ENCODE measurements at regions not wholly inside any gene's neighbourhood (a gene's known extent, or its start where the extent isn't known, plus 50 kb on each side); places are given as distances from the start of the nearest gene placed in this dataset.
"Not testable (repeated sequence)": the region's sequence is repeated elsewhere in the genome, so short reads cannot be mapped to it uniquely, and the experiment has no call there.

DNA sequence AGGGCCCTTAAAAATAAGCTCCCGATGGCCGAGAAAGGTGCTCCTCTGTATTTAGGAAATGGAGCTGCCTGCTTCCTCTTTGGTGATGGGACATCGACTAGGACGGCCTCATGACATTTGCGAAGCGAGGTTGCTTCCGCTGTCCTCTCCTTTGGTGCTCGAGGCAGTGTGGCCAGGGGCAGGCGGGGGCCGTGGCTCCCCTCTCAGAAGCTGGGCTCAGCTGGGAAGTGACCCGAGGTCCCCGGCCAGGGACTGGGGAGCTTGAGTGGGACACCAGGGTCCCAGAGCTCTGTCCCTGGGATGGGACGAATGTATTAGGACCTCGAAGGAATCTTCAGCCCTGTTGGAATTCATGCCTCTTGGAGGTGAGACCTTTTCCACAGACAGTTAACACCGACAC is 151.1 kb downstream of the CTTN start:
- no peak for DNase-seq (ENCODE audit: low spot score)

DNA sequence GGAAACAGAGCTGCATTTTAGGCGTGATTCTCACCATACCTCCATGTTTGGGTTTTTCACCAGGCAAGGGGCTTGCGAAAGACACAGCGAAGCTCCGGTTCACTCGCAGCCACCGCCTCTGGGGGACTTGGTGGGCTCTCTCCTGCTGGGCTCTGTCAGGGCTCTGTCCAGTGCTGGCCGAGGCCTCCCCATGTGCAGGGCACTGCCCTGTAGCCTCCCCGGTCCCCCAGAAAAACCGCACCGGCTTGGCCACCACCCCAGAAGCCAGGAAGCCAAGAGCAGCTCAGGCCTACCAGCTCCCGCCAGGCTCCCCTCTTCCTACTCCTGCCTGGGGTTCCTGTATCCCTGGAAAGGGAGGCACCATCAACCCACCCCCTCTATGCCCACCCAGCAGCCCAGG is 151.5 kb downstream of the CTTN start:
- DNase-seq (ENCODE audit: low spot score): no peak

DNA sequence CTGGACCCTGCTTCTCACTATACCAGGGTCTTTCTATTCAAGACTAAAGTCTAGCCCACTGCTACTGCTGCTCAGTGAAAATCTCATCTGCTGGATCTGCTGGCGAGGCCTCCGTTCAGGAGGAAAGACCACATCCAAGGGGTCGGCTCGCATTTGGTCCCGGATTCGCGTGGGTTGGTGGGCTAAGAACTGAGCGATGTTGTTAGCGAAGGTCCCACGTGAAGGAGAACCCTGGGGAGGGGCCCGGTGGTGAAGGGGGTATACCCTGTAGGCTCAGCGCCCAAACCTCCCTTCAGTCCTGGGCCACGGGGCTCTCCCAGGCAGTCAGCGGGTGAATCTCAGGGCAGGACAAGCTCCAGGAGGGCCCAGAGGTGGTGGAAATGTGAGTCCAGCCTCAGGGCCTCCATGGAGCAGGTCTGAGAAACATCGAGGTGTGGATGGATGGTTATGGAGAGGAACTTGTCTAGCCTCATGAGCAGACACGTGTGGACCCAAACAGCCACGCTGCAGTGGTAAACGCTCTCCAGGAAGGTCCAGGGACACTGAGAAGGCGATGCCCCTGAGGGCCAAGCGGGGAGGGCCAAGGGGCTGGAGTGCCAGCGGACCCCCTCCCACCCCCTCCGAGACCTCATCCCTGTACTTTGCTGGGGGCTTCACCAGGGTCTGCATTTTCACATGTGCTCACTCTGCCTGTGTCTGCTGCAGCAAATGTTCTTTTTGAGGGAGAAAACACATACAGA is 152.3 kb downstream of the CTTN start:
- no peak for DNase-seq (ENCODE audit: low spot score)

DNA sequence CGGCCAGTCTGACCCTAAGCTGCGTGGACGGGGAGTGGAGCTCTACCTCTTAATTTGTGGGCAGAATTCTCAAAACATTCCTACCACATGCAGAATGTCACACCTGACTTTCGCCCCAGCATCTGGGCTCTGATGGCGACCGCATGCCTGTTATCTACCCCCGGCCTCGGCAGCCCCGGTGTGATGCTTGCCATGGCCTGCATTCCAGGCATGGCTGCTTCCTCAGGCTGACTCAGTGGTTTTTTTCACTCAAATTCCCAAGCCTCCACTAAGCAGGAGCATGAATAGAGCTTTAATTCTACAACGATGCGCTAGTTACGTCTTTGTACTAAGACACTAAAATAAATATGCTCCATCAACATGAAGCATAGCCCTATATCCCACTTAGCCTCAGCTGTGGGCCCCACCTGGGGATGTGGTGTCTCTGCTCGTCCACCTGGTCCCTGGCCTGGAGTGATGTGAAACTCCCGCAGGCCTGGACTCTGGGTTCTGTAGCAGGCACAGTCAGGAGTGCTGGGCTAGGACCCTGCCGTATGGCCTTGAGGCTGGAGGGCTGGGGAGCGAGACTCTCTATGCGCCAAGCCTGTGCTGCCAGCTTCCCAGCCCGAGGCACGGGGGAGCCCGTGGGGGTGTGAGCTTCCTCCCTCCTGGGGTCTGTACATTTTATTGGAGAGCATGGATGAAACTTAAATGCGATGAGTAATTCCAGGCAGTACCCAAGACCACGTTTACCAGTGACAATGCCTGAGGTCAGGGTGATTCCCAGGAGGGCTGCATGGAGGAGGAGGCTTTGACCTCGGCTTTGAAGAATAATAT is 153.2 kb downstream of the CTTN start:
- no peak for DNase-seq (ENCODE audit: low spot score)

DNA sequence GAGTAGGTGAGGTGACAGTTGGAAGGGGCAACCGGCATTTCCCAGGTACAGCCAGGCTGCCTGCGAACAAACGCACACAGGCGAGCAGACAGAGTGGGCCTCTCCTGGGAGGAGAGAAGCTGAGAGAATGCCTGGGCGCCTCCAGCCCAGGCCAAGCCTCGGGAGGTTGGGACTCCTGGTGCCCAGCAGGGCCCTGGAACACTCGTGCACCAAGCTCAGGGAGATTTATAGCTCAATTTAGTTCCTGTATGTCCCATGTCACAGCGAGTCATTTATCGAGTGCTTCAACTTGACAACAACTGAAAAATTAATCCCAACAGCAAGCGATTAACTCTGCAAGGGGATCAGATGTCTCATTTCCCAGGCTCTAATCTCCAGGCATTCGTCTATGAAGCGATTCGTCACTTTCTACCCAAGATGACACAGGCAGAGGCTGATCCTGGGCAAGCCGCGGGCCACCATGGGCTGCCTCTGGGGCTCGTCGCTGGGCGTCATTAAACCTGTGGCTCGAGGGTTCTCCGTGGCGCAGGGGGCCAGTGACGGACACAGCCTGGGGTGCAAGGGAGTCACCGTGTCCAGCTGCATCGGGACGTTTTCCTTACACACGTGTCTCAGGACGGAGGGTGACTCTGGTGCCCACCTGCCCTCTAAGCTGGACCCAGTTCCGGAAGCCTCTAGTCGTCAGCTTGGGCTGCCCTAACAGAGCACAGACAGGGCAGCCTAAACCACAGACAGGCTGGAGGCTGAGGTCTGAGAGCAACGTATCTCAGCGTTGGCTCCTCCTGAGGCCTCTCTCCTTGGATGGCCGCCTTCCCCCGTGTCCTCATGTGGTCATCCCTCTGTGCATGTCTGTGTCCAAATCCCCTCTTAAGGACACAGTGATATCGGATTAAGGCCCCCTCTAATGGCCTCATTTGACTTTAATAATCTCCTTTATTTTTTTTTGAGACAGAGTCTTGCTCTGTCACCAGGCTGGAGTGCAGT is 154.1 kb downstream of the CTTN start:
- DNase-seq (ENCODE audit: low spot score): no peak

DNA sequence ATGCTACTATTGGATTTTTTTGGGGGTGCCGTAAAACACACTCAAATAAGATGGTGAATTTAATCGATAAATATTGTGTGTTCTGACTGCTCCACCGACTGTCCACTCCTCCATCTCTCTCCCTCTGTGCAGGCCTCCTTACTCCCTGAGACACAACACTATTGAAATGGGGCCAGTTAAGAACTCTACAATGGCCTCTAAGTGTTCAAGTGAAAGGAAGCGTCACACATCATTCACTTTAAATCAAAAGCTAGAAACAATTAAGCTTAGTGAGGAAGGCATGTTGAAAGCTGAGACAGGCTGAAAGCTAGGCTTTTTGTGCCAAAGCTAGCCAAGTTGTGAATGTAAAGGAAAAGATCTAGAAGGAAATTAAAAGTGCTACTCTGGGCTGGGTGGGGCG is 156.7 kb downstream of the CTTN start:
- DNase-seq (ENCODE audit: low spot score): no peak

DNA sequence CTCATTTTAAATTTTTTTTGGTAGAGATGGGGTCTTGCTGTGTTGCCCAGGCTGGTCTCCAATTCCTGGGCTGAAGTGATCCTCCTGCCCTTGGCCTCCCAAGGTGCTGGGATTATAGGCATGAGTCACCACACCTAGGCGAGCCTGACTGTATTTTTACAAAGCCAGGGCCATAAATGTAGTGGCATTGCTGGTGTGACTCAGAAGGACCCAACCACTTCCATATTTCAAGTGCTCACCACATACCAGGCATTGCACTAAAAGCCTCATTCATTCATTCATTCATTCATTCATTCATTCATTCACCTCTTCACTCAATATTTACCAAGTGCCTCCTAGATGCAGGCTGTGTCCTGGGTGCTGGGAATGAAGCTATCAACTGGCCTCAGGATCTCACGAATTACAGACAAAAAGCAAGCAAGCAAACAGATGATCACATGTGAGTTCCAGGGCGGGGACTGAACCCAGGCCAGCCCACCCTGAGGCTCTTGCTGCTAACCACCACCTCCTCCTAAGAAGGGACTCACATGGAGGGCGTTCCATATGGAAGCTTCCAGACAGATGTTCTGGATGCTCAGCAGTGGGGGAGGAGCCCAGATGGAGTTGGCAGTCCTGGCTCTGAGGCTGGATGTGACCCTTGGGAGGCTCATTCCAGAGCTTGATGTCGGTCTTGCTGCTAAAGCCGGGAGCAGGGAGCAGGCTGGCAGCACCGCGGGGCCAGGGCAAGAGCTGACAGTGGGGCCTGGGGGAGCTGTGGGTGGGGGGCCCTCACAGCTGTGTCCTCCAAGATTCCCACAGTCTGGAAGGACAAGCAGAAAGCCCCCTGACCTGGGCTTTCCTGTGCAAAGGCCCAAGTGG is 158.8 kb downstream of the CTTN start:
- DNase-seq (ENCODE audit: low spot score): no peak

DNA sequence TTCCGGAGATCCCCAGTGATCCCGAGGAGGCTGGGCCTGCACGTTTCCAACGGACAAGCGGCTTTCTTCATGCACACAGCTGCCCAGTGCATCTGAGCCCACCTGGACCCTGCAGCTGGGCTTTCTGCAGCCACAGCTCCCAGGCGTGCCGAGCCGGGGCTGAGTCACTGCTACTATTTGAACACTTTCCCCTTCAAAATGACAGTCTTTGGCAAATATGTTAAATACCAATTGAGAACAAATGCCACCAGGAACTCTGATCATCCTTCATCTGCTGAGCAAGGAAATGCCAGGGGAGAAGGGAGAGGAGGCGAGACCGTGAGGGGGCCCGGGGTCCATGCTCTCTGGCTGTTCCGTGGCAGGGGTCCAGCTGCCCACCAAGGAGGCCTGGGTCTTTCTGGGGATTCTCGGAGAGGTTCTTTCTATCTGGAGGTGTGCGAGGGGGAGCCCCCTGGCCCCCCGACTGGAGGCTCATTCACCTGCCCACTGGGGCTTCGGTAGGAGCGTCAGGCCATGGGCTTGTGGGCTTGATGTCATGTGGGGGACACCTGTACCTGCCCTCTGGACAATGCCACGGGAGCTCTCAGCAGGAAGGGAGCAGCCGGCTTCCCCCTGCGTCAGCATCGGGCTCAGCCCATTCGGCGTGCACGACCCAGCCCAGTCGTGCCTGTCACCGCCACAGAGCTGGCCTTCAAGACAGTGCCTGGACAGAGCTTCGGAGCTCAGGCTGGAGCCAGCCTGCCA is 159.6 kb downstream of the CTTN start:
- no peak for DNase-seq (ENCODE audit: low spot score)

DNA sequence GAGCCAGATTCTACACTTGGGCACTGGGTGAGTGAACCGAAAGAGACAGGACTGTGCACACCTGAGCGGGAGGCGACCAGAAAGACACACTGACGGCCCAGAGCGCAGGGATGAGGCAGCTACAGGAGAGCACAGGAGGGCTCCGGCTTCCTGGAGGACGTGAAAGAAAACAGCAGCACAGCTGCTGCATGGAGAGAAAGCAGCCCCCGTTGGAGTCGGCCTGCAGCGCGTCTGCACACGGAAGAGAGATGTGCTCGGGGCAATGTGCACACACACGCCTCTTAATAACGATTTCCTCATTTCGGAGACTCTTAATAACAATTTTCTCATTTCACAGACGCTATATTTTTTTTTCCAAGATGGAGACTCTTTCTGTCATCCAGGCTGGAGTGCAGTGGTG is 160.4 kb downstream of the CTTN start:
- no peak for DNase-seq (ENCODE audit: low spot score)

DNA sequence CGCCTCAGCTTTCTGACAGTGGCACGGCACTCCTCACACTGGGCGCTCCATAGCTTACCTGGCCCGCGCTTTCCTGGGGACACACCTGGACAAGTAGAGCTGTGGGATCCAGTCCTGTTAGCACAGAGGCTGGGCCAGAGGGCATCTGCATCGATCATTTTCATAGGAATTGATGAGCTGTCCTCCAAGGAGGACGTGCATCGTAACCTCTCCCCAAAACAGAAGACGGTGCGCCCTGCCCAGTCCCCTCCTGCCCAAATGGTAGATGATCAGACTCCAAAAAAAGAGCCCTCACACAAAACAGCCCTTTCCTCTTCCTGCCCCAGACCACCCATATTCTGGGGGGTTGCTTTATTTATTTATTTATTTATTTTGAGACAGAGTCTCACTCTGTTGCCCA is 161.2 kb downstream of the CTTN start:
- no peak for DNase-seq (ENCODE audit: low spot score)

DNA sequence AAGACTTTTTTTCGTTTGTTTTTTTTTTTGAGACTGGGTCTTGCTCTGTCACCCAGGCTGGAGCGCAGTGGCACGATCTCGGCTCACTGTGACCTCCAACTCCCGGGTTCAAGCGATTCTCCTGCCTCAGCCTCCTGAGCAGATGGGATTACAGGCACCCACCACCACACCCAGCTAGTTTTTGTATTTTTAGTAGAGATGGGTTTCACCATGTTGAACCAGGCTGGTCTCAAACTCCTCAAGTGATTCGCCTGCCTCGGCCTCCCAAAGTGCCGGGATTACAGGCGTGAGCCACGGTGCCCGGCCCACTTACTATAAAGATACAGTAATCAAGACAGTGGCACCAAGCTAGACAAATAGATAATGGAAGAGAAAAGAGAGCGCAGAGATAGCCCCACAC is 162.3 kb downstream of the CTTN start:
- not testable (repeated sequence) for DNase-seq (ENCODE audit: low spot score)

DNA sequence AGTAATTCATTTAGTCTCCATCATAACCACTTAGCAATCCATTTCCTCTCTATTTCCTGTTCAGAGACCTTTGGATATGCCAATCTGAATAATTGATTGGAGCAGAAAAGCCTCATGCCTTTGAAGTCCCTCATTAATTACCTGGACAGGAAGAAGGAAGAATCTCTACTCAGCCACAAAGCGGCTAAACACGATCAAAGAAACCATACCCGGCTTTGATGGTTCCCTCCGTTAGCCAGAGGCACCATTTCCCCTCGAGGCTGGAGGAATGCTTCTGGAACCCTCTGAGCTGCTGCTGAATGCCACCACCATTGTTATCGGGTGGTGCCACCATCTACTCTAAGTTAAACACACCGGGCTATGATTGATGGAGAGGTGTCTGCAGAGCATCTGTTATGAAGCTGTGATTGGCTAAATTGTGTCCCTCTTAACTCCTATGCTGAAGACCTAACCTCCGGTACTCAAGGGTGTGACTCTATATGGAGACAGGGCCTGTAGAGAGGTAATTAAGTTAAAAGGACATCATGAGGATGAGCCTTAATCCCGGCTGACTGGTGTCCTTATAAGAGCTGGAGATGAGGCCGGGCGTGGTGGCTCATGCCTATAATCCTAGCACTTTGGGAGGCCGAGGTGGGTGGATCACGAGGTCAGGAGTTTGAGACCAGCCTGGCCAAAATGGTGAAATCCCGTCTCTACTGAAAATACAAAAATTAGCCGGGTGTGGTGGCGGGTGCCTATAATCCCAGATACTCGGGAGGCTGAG is 168.6 kb downstream of the CTTN start:
- no peak for DNase-seq (ENCODE audit: low spot score)

DNA sequence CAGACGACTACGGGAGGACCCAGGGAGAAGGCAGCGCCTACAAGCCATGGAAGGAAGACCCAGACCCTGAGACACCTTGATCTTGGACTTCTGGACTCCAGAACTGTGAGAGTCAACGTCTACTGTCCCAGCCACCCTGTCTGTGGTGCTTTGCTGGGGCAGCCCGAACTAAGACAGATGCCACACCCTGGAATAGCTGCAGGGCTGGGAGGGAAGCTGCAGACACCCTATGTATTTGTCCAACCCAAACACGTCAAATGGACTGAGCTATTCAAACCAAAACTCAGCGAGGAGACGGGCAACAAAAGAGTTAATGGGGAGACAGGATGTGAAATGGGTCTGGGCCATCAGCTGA is 169.3 kb downstream of the CTTN start:
- DNase-seq (ENCODE audit: low spot score): no peak

DNA sequence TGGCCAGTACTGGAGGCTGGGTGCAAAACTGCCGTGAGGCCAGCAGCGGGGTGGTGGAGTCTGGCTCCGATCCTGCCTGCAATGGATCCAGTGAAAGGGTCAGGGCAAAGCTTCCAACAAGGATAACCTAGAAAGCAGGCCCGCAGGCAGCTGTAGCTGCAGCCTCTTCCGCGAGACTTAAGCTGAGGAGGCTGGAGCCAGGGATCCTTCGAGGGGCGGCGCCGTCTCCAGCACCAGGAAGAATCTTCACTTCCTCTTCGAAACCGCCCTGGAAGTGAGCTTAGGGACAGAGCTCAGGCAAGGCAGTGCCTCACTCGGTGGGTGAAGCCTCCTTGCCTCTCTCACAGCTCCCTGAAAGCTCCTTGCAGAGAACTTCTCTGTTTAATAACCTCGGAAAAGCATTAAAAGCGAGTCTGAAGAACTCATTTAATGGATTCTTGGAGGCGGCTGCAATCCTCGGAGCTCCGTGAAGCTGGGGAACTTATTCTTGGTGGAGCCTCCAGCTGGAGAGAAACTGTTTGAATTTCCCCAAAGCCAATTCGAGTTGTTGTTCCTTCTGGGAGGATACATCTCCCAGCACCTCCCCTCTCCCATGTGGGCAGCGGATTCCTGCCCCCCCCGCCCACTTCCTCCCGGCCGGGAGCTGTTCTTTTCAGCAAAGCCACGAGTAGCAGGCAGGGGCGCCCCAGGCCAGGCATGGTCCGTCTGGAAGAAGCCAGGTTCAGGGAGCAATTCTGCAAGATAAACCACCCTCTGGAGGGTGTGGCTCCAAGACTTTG is 169.9 kb downstream of the CTTN start:
- no peak for DNase-seq (ENCODE audit: low spot score)

DNA sequence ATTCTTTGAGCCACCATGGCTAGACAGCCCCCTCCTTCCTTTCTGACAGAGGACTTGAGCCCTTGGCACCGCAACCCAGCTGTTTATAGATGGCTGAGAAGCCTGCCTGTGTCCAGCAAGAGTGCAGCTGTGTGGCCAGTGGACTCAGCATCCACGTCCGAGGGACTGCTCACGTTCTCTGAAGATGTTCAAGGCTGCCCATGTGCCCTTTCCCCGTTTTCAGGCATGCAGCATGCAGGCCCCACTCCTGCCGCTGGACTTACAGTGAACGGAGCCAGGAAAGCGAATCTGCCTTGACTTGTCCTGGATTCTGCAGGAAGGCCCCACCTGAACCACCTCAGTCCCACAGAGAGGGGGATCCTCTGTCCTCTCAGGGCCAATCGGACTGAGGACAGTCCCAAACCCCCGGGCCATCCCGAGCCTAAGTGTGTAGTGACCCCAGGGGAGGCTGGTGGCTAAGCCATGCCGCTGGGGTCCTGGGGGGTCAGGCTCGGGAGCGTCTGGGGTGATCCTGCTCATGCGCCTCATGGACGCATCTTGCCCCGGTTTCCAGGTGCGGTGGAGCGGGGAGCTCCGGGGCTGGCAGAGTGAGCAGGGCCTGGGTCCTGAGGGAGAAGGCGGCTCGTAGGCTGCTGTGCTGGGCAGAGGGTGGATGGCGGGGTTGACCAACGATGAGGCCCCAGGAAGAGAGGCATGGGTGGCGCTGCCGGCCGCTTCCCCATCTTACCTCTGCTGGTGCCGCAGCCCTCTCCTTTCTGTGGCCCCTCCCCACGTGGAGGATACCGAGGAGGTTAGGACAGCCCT is 170.7 kb downstream of the CTTN start:
- DNase-seq (ENCODE audit: low spot score): no peak

DNA sequence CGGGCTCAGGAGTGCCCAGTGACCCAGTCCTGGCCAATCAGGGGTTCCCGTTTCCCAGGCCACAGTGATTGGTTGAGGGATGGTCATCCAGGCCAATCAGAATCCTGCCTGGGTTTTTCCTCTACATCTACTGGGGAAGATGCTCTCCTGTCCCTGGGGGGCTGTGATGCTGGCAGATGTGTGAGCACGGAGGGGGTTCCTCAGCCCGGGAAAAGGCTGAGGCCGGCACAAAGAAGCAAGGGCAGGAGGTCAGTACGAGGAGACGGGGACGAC is 171.2 kb downstream of the CTTN start:
- no peak for DNase-seq (ENCODE audit: low spot score)

DNA sequence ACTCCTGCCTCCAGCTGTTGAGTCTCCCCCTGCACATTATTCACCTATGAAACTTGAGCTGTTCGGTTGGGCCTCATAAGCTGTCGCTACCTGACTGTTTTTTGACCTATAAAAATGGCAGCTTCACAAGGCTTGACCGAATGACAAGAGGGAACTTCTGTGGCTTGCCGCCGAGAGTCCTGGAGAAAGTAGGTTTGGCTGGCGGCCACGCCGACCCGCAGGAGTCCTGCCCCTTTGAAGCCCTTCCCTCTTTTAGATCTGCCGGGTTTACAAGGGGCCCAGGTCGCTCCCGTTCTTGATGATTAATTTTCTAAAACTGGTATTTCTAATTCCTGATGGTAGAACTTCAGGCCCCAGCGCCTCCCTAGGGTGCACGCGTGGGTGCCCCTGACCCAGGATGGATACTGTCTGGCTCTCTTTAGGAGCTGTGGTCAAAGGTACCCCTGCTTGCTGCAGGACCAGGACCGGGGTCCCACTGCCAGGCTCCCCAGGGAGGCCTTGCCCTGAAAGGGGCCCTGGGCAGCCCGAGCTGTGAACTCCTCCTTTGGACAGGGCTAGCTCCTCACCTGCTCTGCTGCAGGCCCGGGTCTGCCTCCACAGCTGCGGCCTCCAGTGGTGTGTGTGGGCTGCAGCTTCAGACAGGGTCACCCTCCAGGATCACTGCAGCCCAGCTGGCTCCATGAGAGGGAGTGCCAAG is 171.8 kb downstream of the CTTN start:
- DNase-seq (ENCODE audit: low spot score): no peak

All from HuH-7.5 (cell line).